ENCODE measurements at regions not wholly inside any gene's neighbourhood (a gene's known extent, or its start where the extent isn't known, plus 50 kb on each side); places are given as distances from the start of the nearest gene placed in this dataset.

GRCh38 chr2:21288299-21288698 is 164.5 kb downstream of the TDRD15 start:
- TF ChIP-seq CTCF (IDR thresholded peaks at IDR 0.05; ENCODE audit: low read depth, low read length), result no peak
- TF ChIP-seq EZH2phosphoT487 (IDR thresholded peaks at IDR 0.05; ENCODE audit: low read depth), result no peak
